Putamen (tissue), 1 donor: ENCODE measurements at regions not wholly inside any gene's neighbourhood (a gene's known extent, or its start where the extent isn't known, plus 50 kb on each side); places are given as distances from the start of the nearest gene placed in this dataset.
A peak's percentile ranks its signal among the peaks of the same experiment; 100 is the strongest.

ENCODE experiments used
- DNase-seq: peaks from one replicate; pipeline ENCODE4 v3.0.0-alpha.2; 2016; ENCODE audit warnings: low spot score

GRCh38 chr22:27564806-27565205 lies 236.8 kb downstream of the MN1 start:
- DNase-seq = no peak

GRCh38 chr22:27566602-27567001 lies 235.0 kb downstream of the MN1 start:
- no peak for DNase-seq

GRCh38 chr22:27568265-27568664 lies 233.3 kb downstream of the MN1 start:
- no peak for DNase-seq

- DNase-seq = no peak
Measured at GRCh38 chr22:27571463-27572277, 229.9 kb downstream of the MN1 start.

DNA sequence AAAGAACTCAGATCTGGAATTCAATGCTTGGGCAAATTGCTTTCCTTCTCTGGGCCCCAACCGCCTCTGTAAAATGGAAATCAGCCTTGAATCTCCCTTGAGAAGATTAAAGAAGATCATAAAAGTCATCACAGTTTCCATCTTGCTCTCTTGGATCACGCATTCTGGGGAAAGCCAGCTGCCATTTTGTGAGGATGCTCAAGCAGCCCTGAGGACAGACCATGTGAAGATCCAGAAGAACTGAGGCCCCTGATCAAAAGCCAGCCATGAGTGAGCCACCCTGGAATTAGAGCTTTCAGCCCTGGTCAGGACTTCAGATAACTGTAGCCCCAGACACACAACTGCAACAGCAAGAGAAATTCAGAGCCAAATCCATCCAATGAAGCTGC lies 229.3 kb downstream of the MN1 start:
- DNase-seq = no peak

DNA sequence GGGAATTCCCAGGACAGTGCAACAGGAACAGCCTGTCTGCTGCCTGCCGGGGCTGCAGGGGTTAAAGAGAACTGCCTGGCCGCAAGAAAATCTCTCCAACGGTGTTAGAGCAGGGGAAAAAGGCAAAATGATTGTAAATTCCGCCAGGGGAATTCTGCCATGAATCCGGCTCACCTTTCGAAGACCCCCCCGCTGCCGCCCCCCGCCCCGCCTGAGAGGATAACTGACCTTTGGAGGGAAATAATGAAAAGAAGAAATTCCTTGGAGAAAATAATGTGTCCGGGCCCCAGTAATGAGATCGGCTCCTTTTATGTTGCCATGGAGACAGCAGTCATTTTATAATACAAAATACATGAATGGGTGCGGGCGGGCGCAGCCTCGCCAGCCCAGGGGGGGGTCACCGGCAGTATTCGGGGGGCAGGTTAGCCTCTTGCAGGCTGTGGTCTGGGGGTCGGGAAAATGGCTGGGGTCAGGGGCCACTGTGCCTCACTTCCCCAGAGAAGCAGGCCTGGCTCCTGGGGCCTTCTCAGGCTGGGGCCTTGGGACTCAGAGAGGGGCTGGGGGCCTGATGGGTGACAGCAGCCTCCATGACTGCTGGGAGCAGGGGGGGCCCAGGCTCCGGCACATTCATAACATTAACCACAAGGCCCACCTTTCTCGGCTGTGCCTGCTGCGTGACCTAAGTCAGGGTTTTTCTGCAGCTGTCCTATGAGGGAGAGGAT lies 228.1 kb downstream of the MN1 start:
- no peak for DNase-seq

DNA sequence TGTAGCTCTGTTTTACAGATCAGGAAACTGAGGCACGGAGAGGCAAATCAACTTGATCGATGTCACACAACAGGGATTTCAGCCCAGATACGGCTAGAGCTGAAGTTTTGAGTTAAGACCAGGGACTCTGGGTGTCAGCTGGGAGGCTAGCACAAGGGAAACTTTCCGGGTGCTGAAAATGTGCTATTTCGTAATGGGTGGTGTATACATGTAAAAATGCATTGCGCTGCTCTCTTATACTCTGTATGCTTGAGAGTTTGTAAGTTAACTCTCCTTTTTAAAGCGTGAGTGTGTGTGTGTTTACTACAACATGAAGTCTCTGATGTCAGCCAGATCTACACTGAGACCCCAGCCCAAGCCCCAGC lies 227.6 kb downstream of the MN1 start:
- DNase-seq = no peak

GRCh38 chr22:27574651-27575050 lies 226.9 kb downstream of the MN1 start:
- DNase-seq = no peak

GRCh38 chr22:27575348-27575747 lies 226.2 kb downstream of the MN1 start:
- no peak for DNase-seq

GRCh38 chr22:27576413-27576812 lies 225.1 kb downstream of the MN1 start:
- no peak for DNase-seq

DNA sequence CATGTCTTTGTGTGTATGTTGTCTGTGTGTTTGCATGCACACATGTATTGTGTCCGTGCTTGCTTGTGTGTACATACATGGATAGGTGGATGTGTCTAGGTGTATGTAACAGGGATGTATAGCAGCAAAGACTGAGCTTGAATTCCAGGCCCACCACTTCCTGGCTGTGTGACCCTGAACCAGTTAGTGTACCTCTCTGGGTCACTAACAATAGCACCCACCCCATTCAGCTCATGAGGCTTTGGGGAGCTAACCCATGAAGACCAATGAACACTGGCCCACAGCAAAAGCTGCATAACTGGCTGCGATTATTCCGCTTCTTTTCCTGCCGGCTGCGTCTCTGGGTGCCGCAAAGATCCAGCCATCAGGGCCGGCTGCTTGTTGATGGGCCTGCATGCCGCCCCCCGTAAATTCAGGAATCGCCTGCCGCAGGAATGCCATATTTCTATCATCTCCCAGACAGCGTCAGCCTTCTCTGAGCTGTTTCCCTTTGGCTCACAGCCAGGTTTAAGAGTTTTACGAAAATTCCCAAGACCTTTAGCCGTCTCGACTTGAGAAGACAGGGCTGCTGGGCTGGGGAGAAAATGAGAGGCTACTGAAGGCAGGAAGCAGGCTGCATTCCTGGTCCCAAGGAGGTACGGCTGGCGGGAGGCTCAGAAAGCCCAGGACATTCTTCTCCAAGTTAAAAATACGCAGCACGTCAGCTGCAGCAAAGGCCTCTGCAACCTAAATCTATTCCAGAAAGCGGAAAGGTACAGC lies 224.6 kb downstream of the MN1 start:
- DNase-seq = no peak

DNA sequence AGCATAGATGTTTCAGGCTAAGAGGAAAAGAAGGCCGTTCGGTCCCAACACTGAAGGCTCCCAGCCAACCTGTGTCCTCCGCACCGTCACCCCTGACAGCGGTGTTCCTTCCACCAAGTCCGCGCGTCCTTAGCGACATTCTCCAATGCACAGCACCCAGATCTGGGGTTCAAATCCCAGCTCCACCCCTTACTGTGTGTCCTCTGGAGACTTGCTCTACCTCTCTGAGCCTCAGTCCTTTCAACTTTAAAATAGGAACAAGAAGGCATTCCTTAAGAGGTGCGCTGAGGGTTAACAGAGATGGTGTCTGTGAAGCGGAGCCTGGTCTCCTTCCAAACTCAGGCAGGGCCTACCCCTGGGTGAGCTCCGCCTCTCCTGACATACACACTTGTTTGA lies 224.0 kb downstream of the MN1 start:
- DNase-seq = no peak

DNA sequence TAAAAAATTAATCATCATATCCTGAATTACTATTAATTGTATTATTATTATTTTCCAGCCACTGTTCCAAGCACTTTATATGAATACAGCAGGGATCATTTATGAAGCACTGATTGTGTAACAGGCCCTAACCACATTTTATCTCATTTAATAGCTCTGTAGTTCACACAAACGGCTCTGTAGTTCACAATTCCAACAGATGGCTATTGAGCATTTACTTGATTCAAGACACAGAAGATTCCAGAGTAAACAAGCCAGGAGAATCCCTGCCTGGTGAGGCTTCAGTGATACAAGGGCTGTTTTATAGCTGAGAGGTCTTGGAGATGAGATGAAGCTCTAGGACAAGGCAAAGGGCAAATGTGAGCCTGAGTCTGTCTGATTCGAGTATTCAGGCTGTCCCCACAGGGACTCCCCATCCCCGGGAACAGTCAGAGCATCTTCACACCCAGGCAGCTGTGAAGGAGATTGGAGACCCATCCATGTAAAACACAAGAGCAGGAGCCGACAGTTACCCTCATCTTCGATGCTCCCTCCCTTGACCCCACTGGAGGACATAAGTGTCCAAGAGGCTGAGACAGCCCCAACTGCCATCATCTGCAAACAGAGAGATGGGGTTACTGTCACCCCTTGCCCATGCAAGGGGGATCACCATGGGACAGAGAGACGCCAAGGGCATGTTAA lies 222.5 kb downstream of the MN1 start:
- no peak for DNase-seq

GRCh38 chr22:27580311-27580897 lies 221.2 kb downstream of the MN1 start:
- no peak for DNase-seq

GRCh38 chr22:27581236-27581635 lies 220.3 kb downstream of the MN1 start:
- DNase-seq = no peak

GRCh38 chr22:27581688-27582087 lies 219.9 kb downstream of the MN1 start:
- DNase-seq = peak; percentile 57

DNA sequence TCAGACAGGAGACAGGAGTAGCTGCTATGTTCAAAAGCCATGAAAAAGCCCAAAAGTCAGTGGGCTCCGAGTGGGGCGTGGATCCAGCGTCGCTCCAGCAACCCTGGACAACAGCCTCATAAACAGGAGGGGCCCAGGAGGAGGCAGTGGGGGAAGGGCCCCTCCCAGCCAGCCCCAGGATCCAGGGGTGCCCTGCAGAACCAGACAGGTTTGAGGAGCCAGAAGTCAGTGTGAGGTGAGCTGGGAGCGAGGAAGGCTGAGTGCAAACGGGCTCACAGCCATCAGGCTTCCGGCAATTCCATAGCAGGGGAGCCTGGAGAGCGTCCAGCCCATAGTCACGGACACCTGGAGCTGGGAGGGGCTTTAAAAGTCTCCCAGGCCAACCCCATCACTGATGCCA lies 217.7 kb downstream of the MN1 start:
- no peak for DNase-seq

- DNase-seq = no peak
Measured at GRCh38 chr22:27585141-27585540, 216.4 kb downstream of the MN1 start.

DNA sequence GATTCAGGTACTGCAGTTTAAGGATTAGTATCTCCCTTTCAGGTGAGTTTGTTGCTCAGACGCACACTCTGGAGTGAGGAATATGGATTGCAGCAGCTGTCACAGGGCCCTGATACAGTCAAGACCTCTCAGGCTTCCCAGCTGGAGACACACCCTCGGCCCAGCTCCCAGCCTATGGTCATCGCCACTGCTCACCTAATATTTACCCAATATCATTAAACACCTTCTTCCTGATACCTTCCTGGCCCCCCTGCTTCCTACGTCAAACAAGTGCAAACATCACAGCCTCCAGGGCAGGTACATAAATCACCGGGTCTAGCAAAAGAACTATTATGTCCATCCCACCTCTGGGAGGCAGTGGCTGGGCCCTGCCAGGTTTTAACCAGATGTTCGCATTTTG lies 213.3 kb downstream of the MN1 start:
- no peak for DNase-seq

- DNase-seq = no peak
Measured at GRCh38 chr22:27588915-27589314, 212.6 kb downstream of the MN1 start.

DNA sequence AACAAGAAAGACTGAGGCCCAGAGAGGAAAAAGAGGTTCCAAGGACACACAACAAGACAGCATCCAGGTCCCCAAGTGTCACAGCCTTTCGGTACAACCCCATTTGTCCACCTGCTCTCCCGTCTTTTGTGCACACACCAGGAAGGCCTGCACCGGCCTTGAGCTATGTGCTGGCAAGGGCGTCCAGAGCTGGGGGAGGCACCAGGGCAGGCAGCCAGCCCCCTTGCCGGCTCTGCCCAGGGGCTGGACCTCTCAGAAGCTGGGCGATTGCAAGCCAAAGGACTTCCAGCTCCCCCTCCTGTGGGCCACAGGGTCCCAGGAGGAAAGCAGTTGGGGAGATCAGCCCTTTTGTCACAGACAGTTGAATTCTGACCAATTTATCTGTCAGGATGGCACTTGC lies 210.5 kb downstream of the MN1 start:
- DNase-seq = no peak

- no peak for DNase-seq
Measured at GRCh38 chr22:27593378-27593777, 208.2 kb downstream of the MN1 start.
